ENCODE measurements at regions not wholly inside any gene's neighbourhood (a gene's known extent, or its start where the extent isn't known, plus 50 kb on each side); places are given as distances from the start of the nearest gene placed in this dataset.
A peak's percentile ranks its signal among the peaks of the same experiment; 100 is the strongest.

- TF ChIP-seq REST (tag by site-specific recombination; IDR thresholded peaks at IDR 0.05) (no peak), ZNF701 (tag by site-specific recombination; IDR thresholded peaks at IDR 0.05) (no peak), ZFP37 (tag by site-specific recombination; IDR thresholded peaks at IDR 0.05) (0 out of 2 replicates have a peak, but pooled peaks have one; percentile 60), ZBTB48 (tag by site-specific recombination; IDR thresholded peaks at IDR 0.05) (no peak), ZNF629 (tag by site-specific recombination; IDR thresholded peaks at IDR 0.05) (peak; percentile 55), ZFHX2 (tag by site-specific recombination; conservative IDR thresholded peaks at IDR 0.05) (peak; percentile 84), ZNF837 (tag by site-specific recombination; IDR thresholded peaks at IDR 0.05) (no peak), SCRT2 (tag by site-specific recombination; IDR thresholded peaks at IDR 0.05) (no peak), ZNF423 (tag by site-specific recombination; IDR thresholded peaks at IDR 0.05) (no peak), ZEB2 (tag by site-specific recombination; IDR thresholded peaks at IDR 0.05) (peak; percentile 53; the same call in 1 of the 2 replicates)
- TF ChIP-seq, protein P1, sequence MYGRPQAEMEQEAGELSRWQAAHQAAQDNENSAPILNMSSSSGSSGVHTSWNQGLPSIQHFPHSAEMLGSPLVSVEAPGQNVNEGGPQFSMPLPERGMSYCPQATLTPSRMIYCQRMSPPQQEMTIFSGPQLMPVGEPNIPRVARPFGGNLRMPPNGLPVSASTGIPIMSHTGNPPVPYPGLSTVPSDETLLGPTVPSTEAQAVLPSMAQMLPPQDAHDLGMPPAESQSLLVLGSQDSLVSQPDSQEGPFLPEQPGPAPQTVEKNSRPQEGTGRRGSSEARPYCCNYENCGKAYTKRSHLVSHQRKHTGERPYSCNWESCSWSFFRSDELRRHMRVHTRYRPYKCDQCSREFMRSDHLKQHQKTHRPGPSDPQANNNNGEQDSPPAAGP (tag by site-specific recombination; IDR thresholded peaks at IDR 0.05): no peak
Observed at GRCh38 chrX:20514358-20514757, 247.6 kb upstream of the RPS6KA3 start (continued).

DNA sequence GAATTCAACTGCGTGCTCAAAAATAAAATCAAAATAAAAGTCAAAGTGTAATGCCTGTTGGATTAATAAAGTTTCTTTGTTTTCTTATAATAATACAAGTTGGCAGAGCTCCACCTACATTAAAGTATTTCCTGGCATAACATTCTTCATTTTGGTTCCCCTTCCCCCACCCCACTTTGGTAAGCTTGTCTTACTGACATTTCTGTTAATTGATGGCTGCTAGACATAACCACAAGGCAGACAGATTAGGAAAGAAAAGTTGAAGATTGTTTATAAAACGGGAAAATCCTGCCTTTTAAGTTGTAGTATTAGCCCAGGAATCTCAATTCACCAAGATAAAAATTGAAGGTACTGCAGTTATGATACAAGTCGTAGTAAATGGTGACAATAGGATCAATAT is 246.5 kb upstream of the RPS6KA3 start:
- Histone ChIP-seq H3K27ac (ENCODE audit: extremely low read depth, low read depth, low read length) (no peak overlapping the region), H3K4me1 (ENCODE audit: control insufficient read depth, insufficient read depth, low read length) (no peaks in the 10 kb centered on the region), H3K36me3 (ENCODE audit: control insufficient read depth in 2 of 2, insufficient read depth in 1 of 2, low read length in 2 of 2) (no peaks in the 10 kb centered on the region), H3K4me3 (ENCODE audit: low read depth, low read length) (no peak overlapping the region), H3K9me3 (ENCODE audit: control insufficient read depth, insufficient read depth, low read depth, low read length) (no peaks in the 10 kb centered on the region)
- POLR2A ChIA-PET: interaction anchor here (0.6 kb wide), 1 partner anchor 151 kb away, joined by 4 read pairs; no protein-coding TSS in a partner anchor
- 0 out of 2 replicates have a peak, but pooled peaks have one; percentile 17 for TF ChIP-seq MEIS1 (CRISPR knock-in tag; IDR thresholded peaks at IDR 0.05; ENCODE audit: borderline replicate concordance)
- no peak for TF ChIP-seq ZNF266 (tag by site-specific recombination; IDR thresholded peaks at IDR 0.05; ENCODE audit: low read depth)
- CTCF ChIA-PET: interaction anchor here (0.6 to 0.9 kb wide), 3 partner anchors 14 to 83 kb away, joined by 3 to 4 read pairs (median 3); no protein-coding TSS in a partner anchor

GRCh38 chrX:20511792-20512191 is 245.1 kb upstream of the RPS6KA3 start:
- no peaks in the 10 kb centered on the region for H3K9me3 ChIP-seq (ENCODE audit: control insufficient read depth, insufficient read depth, low read depth, low read length)
- H3K4me1 ChIP-seq (ENCODE audit: control insufficient read depth, insufficient read depth, low read length): no peaks in the 10 kb centered on the region
- POLR2A ChIA-PET: no interaction called here
- TF ChIP-seq ZNF354C (tag by site-specific recombination; IDR thresholded peaks at IDR 0.05; ENCODE audit: borderline replicate concordance, low read depth) (no peak), TRIM28 (IDR thresholded peaks at IDR 0.05; ENCODE audit: borderline replicate concordance, low read length) (no peak), ZNF791 (tag by site-specific recombination; IDR thresholded peaks at IDR 0.05) (no peak), ZBTB20 (tag by site-specific recombination; IDR thresholded peaks at IDR 0.05) (no peak), ZBTB7A (tag by site-specific recombination; IDR thresholded peaks at IDR 0.05; ENCODE audit: low read depth) (no peak), ZNF514 (tag by site-specific recombination; IDR thresholded peaks at IDR 0.05) (no peak), ZNF169 (tag by site-specific recombination; IDR thresholded peaks at IDR 0.05) (no peak), ZNF366 (tag by site-specific recombination; conservative IDR thresholded peaks at IDR 0.05) (no peak)
- no peaks in the 10 kb centered on the region for H3K36me3 ChIP-seq (ENCODE audit: control insufficient read depth in 2 of 2, insufficient read depth in 1 of 2, low read length in 2 of 2)
- no peak overlapping the region for H3K4me3 ChIP-seq (ENCODE audit: low read depth, low read length)
- CTCF ChIA-PET: no interaction called here
- H3K27ac ChIP-seq (ENCODE audit: extremely low read depth, low read depth, low read length): no peak overlapping the region
